ENCODE measurements at regions not wholly inside any gene's neighbourhood (a gene's known extent, or its start where the extent isn't known, plus 50 kb on each side); places are given as distances from the start of the nearest gene placed in this dataset.
"Not testable (repeated sequence)": the region's sequence is repeated elsewhere in the genome, so short reads cannot be mapped to it uniquely, and the experiment has no call there.

- H3K27ac ChIP-seq, result no peak overlapping the region
- H3K36me3 ChIP-seq, result no peaks in the 10 kb centered on the region
- DNase-seq (ENCODE audit: low spot score in 2 of 2), result no peak
- 46% methylated on average over 4 of the region's 4 CpGs for WGBS
- TF ChIP-seq CTCF (IDR thresholded peaks at IDR 0.05) (no peak), POLR2A (IDR thresholded peaks at IDR 0.05) (no peak), EP300 (IDR thresholded peaks at IDR 0.05) (no peak), POLR2AphosphoS5 (IDR thresholded peaks at IDR 0.05) (no peak)
- no peaks in the 10 kb centered on the region for H3K27me3 ChIP-seq
- H3K4me3 ChIP-seq, result no peak overlapping the region
- no peaks in the 10 kb centered on the region for H3K4me1 ChIP-seq
- H3K9me3 ChIP-seq, result no peaks in the 10 kb centered on the region
Measured at GRCh38 chr1:199821029-199821779, 206.3 kb upstream of the NR5A2 start.

- TF ChIP-seq CTCF (IDR thresholded peaks at IDR 0.05), result no peak
- no peak for TF ChIP-seq POLR2AphosphoS5 (IDR thresholded peaks at IDR 0.05)
- no peak for TF ChIP-seq POLR2A (IDR thresholded peaks at IDR 0.05)
- TF ChIP-seq EP300 (IDR thresholded peaks at IDR 0.05), result no peak
- H3K27ac ChIP-seq, result no peak overlapping the region
- no peaks in the 10 kb centered on the region for H3K4me1 ChIP-seq
- no peaks in the 10 kb centered on the region for H3K27me3 ChIP-seq
- no peak overlapping the region for H3K4me3 ChIP-seq
- no peaks in the 10 kb centered on the region for H3K9me3 ChIP-seq
- no peaks in the 10 kb centered on the region for H3K36me3 ChIP-seq
- 48% methylated on average over 2 of the region's 2 CpGs for WGBS
- no peak for DNase-seq (ENCODE audit: low spot score in 2 of 2)
Measured at GRCh38 chr1:199832451-199832850, 195.1 kb upstream of the NR5A2 start.

- TF ChIP-seq EP300 (IDR thresholded peaks at IDR 0.05), result no peak
- no peak for TF ChIP-seq POLR2AphosphoS5 (IDR thresholded peaks at IDR 0.05)
- no peak for TF ChIP-seq POLR2A (IDR thresholded peaks at IDR 0.05)
- TF ChIP-seq CTCF (IDR thresholded peaks at IDR 0.05), result no peak
- 0% methylated on average over 1 of the region's 1 CpG for WGBS
- no peak for DNase-seq (ENCODE audit: low spot score in 2 of 2)
- H3K4me1 ChIP-seq, result no peaks in the 10 kb centered on the region
- no peaks in the 10 kb centered on the region for H3K27me3 ChIP-seq
- H3K36me3 ChIP-seq, result no peaks in the 10 kb centered on the region
- H3K27ac ChIP-seq, result no peak overlapping the region
- no peak overlapping the region for H3K4me3 ChIP-seq
- H3K9me3 ChIP-seq, result no peaks in the 10 kb centered on the region
Measured at GRCh38 chr1:199834711-199835110, 192.8 kb upstream of the NR5A2 start.

GRCh38 chr1:199836430-199836829 is 191.1 kb upstream of the NR5A2 start:
- H3K36me3 ChIP-seq, result no peaks in the 10 kb centered on the region
- H3K9me3 ChIP-seq, result no peaks in the 10 kb centered on the region
- no peaks in the 10 kb centered on the region for H3K27me3 ChIP-seq
- H3K4me3 ChIP-seq, result no peak overlapping the region
- TF ChIP-seq CTCF (IDR thresholded peaks at IDR 0.05), result no peak
- no peak for TF ChIP-seq POLR2A (IDR thresholded peaks at IDR 0.05)
- no peak for TF ChIP-seq EP300 (IDR thresholded peaks at IDR 0.05)
- no peak for TF ChIP-seq POLR2AphosphoS5 (IDR thresholded peaks at IDR 0.05)
- no peaks in the 10 kb centered on the region for H3K4me1 ChIP-seq
- no peak overlapping the region for H3K27ac ChIP-seq
- 80% methylated on average over 2 of the region's 2 CpGs for WGBS
- DNase-seq (ENCODE audit: low spot score in 2 of 2), result no peak

- Histone ChIP-seq H3K27ac (no peak overlapping the region), H3K9me3 (no peaks in the 10 kb centered on the region), H3K27me3 (no peaks in the 10 kb centered on the region), H3K4me1 (no peaks in the 10 kb centered on the region), H3K4me3 (no peak overlapping the region), H3K36me3 (no peaks in the 10 kb centered on the region)
- TF ChIP-seq EP300 (IDR thresholded peaks at IDR 0.05) (no peak), CTCF (IDR thresholded peaks at IDR 0.05) (no peak), POLR2AphosphoS5 (IDR thresholded peaks at IDR 0.05) (no peak), POLR2A (IDR thresholded peaks at IDR 0.05) (no peak)
- DNase-seq (ENCODE audit: low spot score in 2 of 2), result no peak
- 11% methylated on average over 1 of the region's 1 CpG for WGBS
Measured at GRCh38 chr1:199837321-199837720, 190.2 kb upstream of the NR5A2 start.

- H3K27ac ChIP-seq; H3K36me3 ChIP-seq; H3K4me1 ChIP-seq; DNase-seq (ENCODE audit: low spot score in 2 of 2); H3K4me3 ChIP-seq; H3K9me3 ChIP-seq; H3K27me3 ChIP-seq: not testable (repeated sequence)
- WGBS, result 96% methylated on average over 8 of the region's 8 CpGs
Measured at GRCh38 chr1:199839608-199840007, 187.9 kb upstream of the NR5A2 start.

- not testable (repeated sequence) for H3K27ac ChIP-seq
Measured at GRCh38 chr1:199843096-199843495, 184.4 kb upstream of the NR5A2 start.

More at GRCh38 chr1:199843096-199843495, 184.4 kb upstream of the NR5A2 start:
- not testable (repeated sequence) for H3K4me1 ChIP-seq; H3K9me3 ChIP-seq; H3K36me3 ChIP-seq; H3K27me3 ChIP-seq; H3K4me3 ChIP-seq; DNase-seq (ENCODE audit: low spot score in 2 of 2)
- WGBS, result 100% methylated on average over 2 of the region's 2 CpGs

Data from suprapubic skin (tissue), 4 donors.